ENCODE measurements at regions not wholly inside any gene's neighbourhood (a gene's known extent, or its start where the extent isn't known, plus 50 kb on each side); places are given as distances from the start of the nearest gene placed in this dataset.

DNA sequence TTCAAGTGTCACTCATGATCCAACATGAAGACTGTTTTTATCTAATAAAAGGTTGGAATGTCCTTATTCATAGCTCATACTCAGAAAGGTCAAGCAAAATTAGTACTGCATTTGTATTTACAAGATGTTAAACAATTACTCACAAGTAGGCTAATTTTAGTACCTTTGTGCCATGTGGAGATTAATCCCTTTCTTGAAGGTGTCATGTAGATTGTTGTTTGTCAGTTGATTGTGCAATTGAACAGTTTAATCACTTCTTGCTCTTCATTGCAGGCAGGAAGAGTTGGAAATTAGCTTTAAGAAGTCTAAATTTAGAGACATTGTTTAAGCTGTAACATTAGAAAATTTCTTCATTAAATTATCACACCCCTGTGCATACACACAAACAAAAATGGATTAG is 847.1 kb downstream of the KCNT2 start:
- TF ChIP-seq, protein P1, sequence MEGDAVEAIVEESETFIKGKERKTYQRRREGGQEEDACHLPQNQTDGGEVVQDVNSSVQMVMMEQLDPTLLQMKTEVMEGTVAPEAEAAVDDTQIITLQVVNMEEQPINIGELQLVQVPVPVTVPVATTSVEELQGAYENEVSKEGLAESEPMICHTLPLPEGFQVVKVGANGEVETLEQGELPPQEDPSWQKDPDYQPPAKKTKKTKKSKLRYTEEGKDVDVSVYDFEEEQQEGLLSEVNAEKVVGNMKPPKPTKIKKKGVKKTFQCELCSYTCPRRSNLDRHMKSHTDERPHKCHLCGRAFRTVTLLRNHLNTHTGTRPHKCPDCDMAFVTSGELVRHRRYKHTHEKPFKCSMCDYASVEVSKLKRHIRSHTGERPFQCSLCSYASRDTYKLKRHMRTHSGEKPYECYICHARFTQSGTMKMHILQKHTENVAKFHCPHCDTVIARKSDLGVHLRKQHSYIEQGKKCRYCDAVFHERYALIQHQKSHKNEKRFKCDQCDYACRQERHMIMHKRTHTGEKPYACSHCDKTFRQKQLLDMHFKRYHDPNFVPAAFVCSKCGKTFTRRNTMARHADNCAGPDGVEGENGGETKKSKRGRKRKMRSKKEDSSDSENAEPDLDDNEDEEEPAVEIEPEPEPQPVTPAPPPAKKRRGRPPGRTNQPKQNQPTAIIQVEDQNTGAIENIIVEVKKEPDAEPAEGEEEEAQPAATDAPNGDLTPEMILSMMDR (IDR thresholded peaks at IDR 0.05 in 2 of 3, conservative IDR thresholded peaks at IDR 0.05 in 1 of 3; ENCODE audit: borderline replicate concordance in 1 of 3, insufficient read depth in 1 of 3, low read depth in 2 of 3, low read length in 2 of 3), result no peak
- TF ChIP-seq, protein P2, sequence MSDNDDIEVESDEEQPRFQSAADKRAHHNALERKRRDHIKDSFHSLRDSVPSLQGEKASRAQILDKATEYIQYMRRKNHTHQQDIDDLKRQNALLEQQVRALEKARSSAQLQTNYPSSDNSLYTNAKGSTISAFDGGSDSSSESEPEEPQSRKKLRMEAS (IDR thresholded peaks at IDR 0.05), result no peak
- TF ChIP-seq POLR2AphosphoS5 (IDR thresholded peaks at IDR 0.05; ENCODE audit: low read depth, low read length) (no peak), POLR2A (IDR thresholded peaks at IDR 0.05; ENCODE audit: borderline replicate concordance, extremely low read depth, insufficient read depth, insufficient read length) (no peak), EZH2phosphoT487 (IDR thresholded peaks at IDR 0.05; ENCODE audit: borderline replicate concordance) (no peak), ZNF274 (IDR thresholded peaks at IDR 0.05; ENCODE audit: low read depth, low read length) (no peak), JUND (IDR thresholded peaks at IDR 0.05) (no peak), SIN3A (IDR thresholded peaks at IDR 0.05; ENCODE audit: low read depth) (no peak), EZH2 (IDR thresholded peaks at IDR 0.05) (no peak), CBX3 (IDR thresholded peaks at IDR 0.05; ENCODE audit: low read depth) (no peak), SP1 (IDR thresholded peaks at IDR 0.05; ENCODE audit: low read depth) (no peak), ELF1 (IDR thresholded peaks at IDR 0.05; ENCODE audit: borderline replicate concordance, low read depth) (no peak), RAD21 (IDR thresholded peaks at IDR 0.05; ENCODE audit: low read depth) (no peak)
- TF ChIP-seq, protein P3, sequence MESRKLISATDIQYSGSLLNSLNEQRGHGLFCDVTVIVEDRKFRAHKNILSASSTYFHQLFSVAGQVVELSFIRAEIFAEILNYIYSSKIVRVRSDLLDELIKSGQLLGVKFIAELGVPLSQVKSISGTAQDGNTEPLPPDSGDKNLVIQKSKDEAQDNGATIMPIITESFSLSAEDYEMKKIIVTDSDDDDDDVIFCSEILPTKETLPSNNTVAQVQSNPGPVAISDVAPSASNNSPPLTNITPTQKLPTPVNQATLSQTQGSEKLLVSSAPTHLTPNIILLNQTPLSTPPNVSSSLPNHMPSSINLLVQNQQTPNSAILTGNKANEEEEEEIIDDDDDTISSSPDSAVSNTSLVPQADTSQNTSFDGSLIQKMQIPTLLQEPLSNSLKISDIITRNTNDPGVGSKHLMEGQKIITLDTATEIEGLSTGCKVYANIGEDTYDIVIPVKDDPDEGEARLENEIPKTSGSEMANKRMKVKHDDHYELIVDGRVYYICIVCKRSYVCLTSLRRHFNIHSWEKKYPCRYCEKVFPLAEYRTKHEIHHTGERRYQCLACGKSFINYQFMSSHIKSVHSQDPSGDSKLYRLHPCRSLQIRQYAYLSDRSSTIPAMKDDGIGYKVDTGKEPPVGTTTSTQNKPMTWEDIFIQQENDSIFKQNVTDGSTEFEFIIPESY (IDR thresholded peaks at IDR 0.05; ENCODE audit: extremely low read depth, insufficient replicate concordance, low read length), result no peak

Data from HCT116 (cell line).